Endothelial cell of umbilical vein (primary cell): ENCODE measurements at regions not wholly inside any gene's neighbourhood (a gene's known extent, or its start where the extent isn't known, plus 50 kb on each side); places are given as distances from the start of the nearest gene placed in this dataset.

Experiments used
- EZH2 ChIP-seq: IDR thresholded peaks from 2 replicates; pipeline ENCODE4 v1.6.1; 2012; ENCODE audit warnings: borderline replicate concordance, low read depth, mild to moderate bottlenecking, moderate library complexity, low read length, inconsistent platforms; ENCODE audit not compliant: severe bottlenecking
- GATA2 ChIP-seq: IDR thresholded peaks from 2 replicates; pipeline ENCODE4 v1.7.0; 2011; ENCODE audit warnings: low read depth, mild to moderate bottlenecking, moderate library complexity, mixed read lengths, low read length; ENCODE audit not compliant: insufficient read length, insufficient read depth
- JUN ChIP-seq: IDR thresholded peaks from 2 replicates; pipeline ENCODE4 v1.6.1; 2011; ENCODE audit warnings: borderline replicate concordance, low read depth; ENCODE audit not compliant: insufficient read length, insufficient read depth
- POLR2AphosphoS5 ChIP-seq: IDR thresholded peaks from 2 replicates; pipeline ENCODE4 v1.6.1; 2012; ENCODE audit warnings: low read depth, mild to moderate bottlenecking, control low read depth, low read length, moderate library complexity; ENCODE audit not compliant: insufficient read depth
- TF ChIP-seq, protein P1 (sequence below), 2 donors: IDR thresholded peaks; 1 replicate in 1 of 2; 2 replicates in 1 of 2; pipeline ENCODE4 v1.5.1; 2011; ENCODE audit warnings: low read length in 2 of 2, mild to moderate bottlenecking in 2 of 2, moderate library complexity in 2 of 2, control low read depth in 1 of 2, inconsistent platforms in 1 of 2, low read depth in 1 of 2; ENCODE audit not compliant: insufficient read depth in 1 of 2; ENCODE audit errors: extremely low read depth in 1 of 2

DNA sequence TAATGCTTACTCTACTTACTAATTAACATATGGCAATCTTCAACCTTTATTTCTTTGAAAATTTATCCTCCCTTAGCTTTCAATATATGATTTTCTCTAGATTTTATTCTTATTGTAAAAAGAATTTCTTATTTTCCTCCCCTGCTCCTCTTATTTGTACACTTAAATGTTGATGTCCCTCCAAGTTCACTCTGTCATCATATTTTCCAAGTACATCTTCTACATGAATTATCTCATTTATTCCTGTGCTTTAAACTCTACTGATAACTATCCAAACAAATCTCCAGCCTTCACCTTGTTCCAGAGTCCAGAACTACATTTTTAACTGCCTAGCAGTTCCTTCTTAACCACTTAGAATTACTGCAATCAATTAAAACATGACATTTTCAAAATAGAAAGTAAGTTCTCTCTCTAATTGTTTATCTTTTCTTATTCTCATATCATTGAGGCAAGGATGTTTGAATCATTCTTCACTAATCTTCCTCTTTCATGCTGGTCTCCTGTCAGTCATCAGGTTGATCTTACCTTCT, 261.6 kb upstream of the FAR2 start:
- TF ChIP-seq GATA2 (no peak), POLR2AphosphoS5 (no peak), JUN (no peak), EZH2 (no peak)
- TF ChIP-seq, protein P1, sequence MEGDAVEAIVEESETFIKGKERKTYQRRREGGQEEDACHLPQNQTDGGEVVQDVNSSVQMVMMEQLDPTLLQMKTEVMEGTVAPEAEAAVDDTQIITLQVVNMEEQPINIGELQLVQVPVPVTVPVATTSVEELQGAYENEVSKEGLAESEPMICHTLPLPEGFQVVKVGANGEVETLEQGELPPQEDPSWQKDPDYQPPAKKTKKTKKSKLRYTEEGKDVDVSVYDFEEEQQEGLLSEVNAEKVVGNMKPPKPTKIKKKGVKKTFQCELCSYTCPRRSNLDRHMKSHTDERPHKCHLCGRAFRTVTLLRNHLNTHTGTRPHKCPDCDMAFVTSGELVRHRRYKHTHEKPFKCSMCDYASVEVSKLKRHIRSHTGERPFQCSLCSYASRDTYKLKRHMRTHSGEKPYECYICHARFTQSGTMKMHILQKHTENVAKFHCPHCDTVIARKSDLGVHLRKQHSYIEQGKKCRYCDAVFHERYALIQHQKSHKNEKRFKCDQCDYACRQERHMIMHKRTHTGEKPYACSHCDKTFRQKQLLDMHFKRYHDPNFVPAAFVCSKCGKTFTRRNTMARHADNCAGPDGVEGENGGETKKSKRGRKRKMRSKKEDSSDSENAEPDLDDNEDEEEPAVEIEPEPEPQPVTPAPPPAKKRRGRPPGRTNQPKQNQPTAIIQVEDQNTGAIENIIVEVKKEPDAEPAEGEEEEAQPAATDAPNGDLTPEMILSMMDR (IDR thresholded peaks at IDR 0.05; ENCODE audit: extremely low read depth in 1 of 2, insufficient read depth in 1 of 2, low read depth in 1 of 2, low read length in 2 of 2), result no peak
